Stimulated activated naive B cell treated with anti-CD40 and anti-IgM and Interleukin-4, amounts not matched to agents 10 μg/mL and 1 μg/mL and 100 μg/mL, for 72 hours (primary cell): ENCODE measurements at regions not wholly inside any gene's neighbourhood (a gene's known extent, or its start where the extent isn't known, plus 50 kb on each side); places are given as distances from the start of the nearest gene placed in this dataset.
A peak's percentile ranks its signal among the peaks of the same experiment; 100 is the strongest.
"Not testable (repeated sequence)": the region's sequence is repeated elsewhere in the genome, so short reads cannot be mapped to it uniquely, and the experiment has no call there.

Experiments used
- ATAC-seq, 2 donors: fragments of 150-1000 bp; cut with Tn5 transposase; replicated peaks; 2 replicates each; pipeline ENCODE4 v1.10.0; 2021; ENCODE audit warnings: moderate library complexity in 1 of 2
- DNase-seq: peaks from one replicate; pipeline ENCODE4 v3.0.0; 2021
- H3K27ac Mint-ChIP-seq: one replicate; pipeline ENCODE4 v1.8.0; 2022; ENCODE audit warnings: mild to moderate bottlenecking, mixed read lengths
- H3K27me3 Mint-ChIP-seq, 2 donors: one replicate each; pipeline ENCODE4 v1.8.0; 2022; ENCODE audit warnings: mixed read lengths in 2 of 2
- H3K36me3 Mint-ChIP-seq, 2 donors: one replicate each; pipeline ENCODE4 v1.8.0; 2022; ENCODE audit warnings: mixed read lengths in 2 of 2, mild to moderate bottlenecking in 1 of 2
- H3K4me1 Mint-ChIP-seq, 2 donors: one replicate each; pipeline ENCODE4 v1.8.0; 2022; ENCODE audit warnings: mixed read lengths in 2 of 2, mild to moderate bottlenecking in 1 of 2
- H3K4me3 Mint-ChIP-seq, 2 donors: one replicate each; pipeline ENCODE4 v1.8.0; 2022; ENCODE audit warnings: mild to moderate bottlenecking in 2 of 2, mixed read lengths in 2 of 2, moderate library complexity in 1 of 2
- H3K9me3 Mint-ChIP-seq, 2 donors: one replicate each; pipeline ENCODE4 v1.8.0; 2022; ENCODE audit warnings: mixed read lengths in 2 of 2, mild to moderate bottlenecking in 1 of 2

GRCh38 chr11:134656861-134657540 is 245.0 kb upstream of the B3GAT1 start:
- H3K9me3 Mint-ChIP-seq, result peaks cover 11 to 17% of the 10 kb centered on the region in 2 donors

GRCh38 chr11:134656086-134656840 is 244.2 kb upstream of the B3GAT1 start:
- H3K27ac Mint-ChIP-seq, result peak overlapping the region; percentile 37
- DNase-seq, H3K4me1 Mint-ChIP-seq, ATAC-seq, H3K36me3 Mint-ChIP-seq, H3K4me3 Mint-ChIP-seq: not testable (repeated sequence)
- peaks cover 11 to 13% of the 10 kb centered on the region in 2 donors for H3K9me3 Mint-ChIP-seq
- H3K27me3 Mint-ChIP-seq, result peaks cover 16 to 21% of the 10 kb centered on the region in 2 donors

More at GRCh38 chr11:134656861-134657540, 245.0 kb upstream of the B3GAT1 start:
- Mint-ChIP-seq H3K27ac (no peak overlapping the region), H3K4me3 (no peak overlapping the region), H3K4me1 (peaks cover 0 to 4% of the 10 kb centered on the region in 2 donors), H3K27me3 (peaks cover 16 to 21% of the 10 kb centered on the region in 2 donors), H3K36me3 (peaks cover 2 to 5% of the 10 kb centered on the region in 2 donors)
- no peak for ATAC-seq
- DNase-seq, result no peak

- ATAC-seq (no peak), DNase-seq (no peak)
- Mint-ChIP-seq H3K9me3 (peaks cover 9 to 10% of the 10 kb centered on the region in 2 donors), H3K36me3 (peaks cover 2 to 5% of the 10 kb centered on the region in 2 donors), H3K4me1 (peaks cover 0 to 4% of the 10 kb centered on the region in 2 donors), H3K27me3 (peaks cover 16 to 21% of the 10 kb centered on the region in 2 donors), H3K4me3 (no peak overlapping the region), H3K27ac (no peak overlapping the region)
These were observed 243.3 kb upstream of the B3GAT1 start for GRCh38 chr11:134655189-134655989.

GRCh38 chr11:134654161-134654915 is 242.3 kb upstream of the B3GAT1 start:
- Mint-ChIP-seq H3K27me3 (peaks cover 16 to 21% of the 10 kb centered on the region in 2 donors), H3K9me3 (peaks cover 3 to 6% of the 10 kb centered on the region in 2 donors), H3K4me3 (no peak overlapping the region), H3K4me1 (peaks cover 0 to 4% of the 10 kb centered on the region in 2 donors), H3K36me3 (peaks cover 0 to 5% of the 10 kb centered on the region in 2 donors), H3K27ac (no peak overlapping the region)
- ATAC-seq (no peak), DNase-seq (no peak)

- Mint-ChIP-seq H3K4me1 (peaks cover 0 to 4% of the 10 kb centered on the region in 2 donors), H3K4me3 (no peak overlapping the region), H3K9me3 (peaks cover 4 to 6% of the 10 kb centered on the region in 2 donors), H3K27ac (no peak overlapping the region), H3K27me3 (peaks cover 16 to 21% of the 10 kb centered on the region in 2 donors), H3K36me3 (peaks cover 0 to 5% of the 10 kb centered on the region in 2 donors)
- DNase-seq (no peak), ATAC-seq (no peak)
These were observed 240.7 kb upstream of the B3GAT1 start for GRCh38 chr11:134652586-134653255.

GRCh38 chr11:134647066-134647743 is 235.2 kb upstream of the B3GAT1 start:
- no peaks in the 10 kb centered on the region for H3K36me3 Mint-ChIP-seq
- peaks cover 0 to 3% of the 10 kb centered on the region in 2 donors for H3K27me3 Mint-ChIP-seq
- DNase-seq (no peak), ATAC-seq (no peak)
- H3K4me1 Mint-ChIP-seq, result no peaks in the 10 kb centered on the region
- H3K4me3 Mint-ChIP-seq, result no peak overlapping the region
- peaks cover 0 to 1% of the 10 kb centered on the region in 2 donors for H3K9me3 Mint-ChIP-seq
- no peak overlapping the region for H3K27ac Mint-ChIP-seq

GRCh38 chr11:134646561-134646960 is 234.5 kb upstream of the B3GAT1 start:
- no peaks in the 10 kb centered on the region for H3K4me1 Mint-ChIP-seq
- no peak overlapping the region for H3K27ac Mint-ChIP-seq
- peaks cover 0 to 3% of the 10 kb centered on the region in 2 donors for H3K27me3 Mint-ChIP-seq
- H3K36me3 Mint-ChIP-seq, result no peaks in the 10 kb centered on the region
- no peak for ATAC-seq
- no peak overlapping the region for H3K4me3 Mint-ChIP-seq
- no peak for DNase-seq
- peaks cover 0 to 1% of the 10 kb centered on the region in 2 donors for H3K9me3 Mint-ChIP-seq

- Mint-ChIP-seq H3K4me1 (no peaks in the 10 kb centered on the region), H3K4me3 (no peak overlapping the region)
These were observed 233.5 kb upstream of the B3GAT1 start for GRCh38 chr11:134645576-134645975.

GRCh38 chr11:134644476-134645456 is 232.7 kb upstream of the B3GAT1 start:
- Mint-ChIP-seq H3K36me3 (no peaks in the 10 kb centered on the region), H3K27me3 (peaks cover 0 to 3% of the 10 kb centered on the region in 2 donors), H3K4me3 (no peak overlapping the region), H3K4me1 (no peaks in the 10 kb centered on the region), H3K9me3 (peaks cover 0 to 1% of the 10 kb centered on the region in 2 donors), H3K27ac (no peak overlapping the region)
- no peak for DNase-seq
- ATAC-seq, result no peak

More at GRCh38 chr11:134645576-134645975, 233.5 kb upstream of the B3GAT1 start:
- Mint-ChIP-seq H3K36me3 (no peaks in the 10 kb centered on the region), H3K27ac (no peak overlapping the region), H3K27me3 (peaks cover 0 to 3% of the 10 kb centered on the region in 2 donors), H3K9me3 (peaks cover 0 to 1% of the 10 kb centered on the region in 2 donors)
- no peak for ATAC-seq
- DNase-seq, result no peak

GRCh38 chr11:134643115-134644012 is 231.3 kb upstream of the B3GAT1 start:
- Mint-ChIP-seq H3K27me3 (peaks cover 3 to 6% of the 10 kb centered on the region in 2 donors), H3K4me1 (no peaks in the 10 kb centered on the region), H3K4me3 (no peak overlapping the region), H3K9me3 (no peaks in the 10 kb centered on the region), H3K36me3 (no peaks in the 10 kb centered on the region), H3K27ac (no peak overlapping the region)
- no peak for ATAC-seq
- DNase-seq, result no peak

- H3K27ac Mint-ChIP-seq, result no peak overlapping the region
- no peak overlapping the region for H3K4me3 Mint-ChIP-seq
- ATAC-seq, result no peak
- no peaks in the 10 kb centered on the region for H3K4me1 Mint-ChIP-seq
- no peaks in the 10 kb centered on the region for H3K9me3 Mint-ChIP-seq
- no peaks in the 10 kb centered on the region for H3K36me3 Mint-ChIP-seq
- no peak for DNase-seq
- H3K27me3 Mint-ChIP-seq, result peaks cover 3 to 6% of the 10 kb centered on the region in 2 donors
These were observed 230.2 kb upstream of the B3GAT1 start for GRCh38 chr11:134642206-134642605.
